CD4-positive, alpha-beta memory T cell (primary cell): ENCODE measurements at regions not wholly inside any gene's neighbourhood (a gene's known extent, or its start where the extent isn't known, plus 50 kb on each side); places are given as distances from the start of the nearest gene placed in this dataset.

Experiments used
- CTCF ChIA-PET: fragments of 350-600 bp; sonication (Branson Sonifier 250); formaldehyde crosslinking; loops from one replicate; lab custom pipeline; 2021; ENCODE audit warnings: inconsistent platforms; ENCODE audit not compliant: partially characterized antibody; lab: Charles Lee
- POLR2A ChIA-PET: fragments of 350-600 bp; sonication (Branson Sonifier 250); formaldehyde crosslinking; loops from one replicate; lab custom pipeline; 2021; ENCODE audit not compliant: partially characterized antibody; lab: Charles Lee
- DNase-seq, 5 donors: peaks; one replicate each; pipeline versions ENCODE4 v3.0.0 to v3.0.0-alpha.2; 2020 to 2022; ENCODE audit warnings: mixed read lengths in 1 of 5
- H3K27ac ChIP-seq: one replicate; pipeline ENCODE4 v1.7.0; 2013; ENCODE audit warnings: low read depth, low read length
- H3K27me3 ChIP-seq: 2 replicates; pipeline ENCODE4 v1.7.0; 2013; ENCODE audit warnings: mild to moderate bottlenecking, low read length, moderate library complexity; ENCODE audit not compliant: insufficient read depth
- H3K36me3 ChIP-seq: 2 replicates; pipeline ENCODE4 v1.7.0; 2013; ENCODE audit warnings: mild to moderate bottlenecking, low read length, moderate library complexity; ENCODE audit not compliant: insufficient read depth
- H3K4me1 ChIP-seq: 2 replicates; pipeline ENCODE4 v1.7.0; 2013; ENCODE audit warnings: mild to moderate bottlenecking, low read length, moderate library complexity; ENCODE audit not compliant: insufficient read depth
- H3K4me3 ChIP-seq, 2 donors: one replicate each; pipeline ENCODE4 v1.7.0; 2013; ENCODE audit warnings: low read length in 2 of 2, mild to moderate bottlenecking in 1 of 2
- H3K9me3 ChIP-seq, 2 donors: one replicate each; pipeline ENCODE4 v1.7.0; 2013; ENCODE audit warnings: low read length in 2 of 2, control low read depth in 1 of 2; ENCODE audit not compliant: control insufficient read depth in 1 of 2
- H3K27ac Mint-ChIP-seq, 7 donors: one replicate each; pipeline ENCODE4 v1.8.0; 2020 to 2021; ENCODE audit warnings: mixed read lengths in 7 of 7, mild to moderate bottlenecking in 6 of 7, inconsistent platforms in 3 of 7, moderate library complexity in 3 of 7
- H3K27me3 Mint-ChIP-seq, 2 donors: one replicate each; pipeline ENCODE4 v1.8.0; 2020 to 2021; ENCODE audit warnings: mixed read lengths in 2 of 2
- H3K36me3 Mint-ChIP-seq, 2 donors: one replicate each; pipeline ENCODE4 v1.8.0; 2020 to 2021; ENCODE audit warnings: mixed read lengths in 2 of 2, inconsistent platforms in 1 of 2, mild to moderate bottlenecking in 1 of 2
- H3K4me1 Mint-ChIP-seq, 4 donors: one replicate each; pipeline ENCODE4 v1.8.0; 2020 to 2021; ENCODE audit warnings: mixed read lengths in 4 of 4, mild to moderate bottlenecking in 1 of 4
- H3K4me3 Mint-ChIP-seq, 8 donors: one replicate each; pipeline ENCODE4 v1.8.0; 2020 to 2021; ENCODE audit warnings: mixed read lengths in 8 of 8, mild to moderate bottlenecking in 7 of 8, moderate library complexity in 6 of 8, inconsistent platforms in 3 of 8
- H3K9me3 Mint-ChIP-seq, 8 donors: one replicate each; pipeline ENCODE4 v1.8.0; 2020 to 2021; ENCODE audit warnings: mixed read lengths in 8 of 8, mild to moderate bottlenecking in 5 of 8, inconsistent platforms in 3 of 8, moderate library complexity in 1 of 8
- intact Hi-C: fragments of 100-400 bp; cut with micrococcal nuclease; formaldehyde crosslinking; loops from one replicate; pipeline ENCODE4 v1.15.1; 2023

DNA sequence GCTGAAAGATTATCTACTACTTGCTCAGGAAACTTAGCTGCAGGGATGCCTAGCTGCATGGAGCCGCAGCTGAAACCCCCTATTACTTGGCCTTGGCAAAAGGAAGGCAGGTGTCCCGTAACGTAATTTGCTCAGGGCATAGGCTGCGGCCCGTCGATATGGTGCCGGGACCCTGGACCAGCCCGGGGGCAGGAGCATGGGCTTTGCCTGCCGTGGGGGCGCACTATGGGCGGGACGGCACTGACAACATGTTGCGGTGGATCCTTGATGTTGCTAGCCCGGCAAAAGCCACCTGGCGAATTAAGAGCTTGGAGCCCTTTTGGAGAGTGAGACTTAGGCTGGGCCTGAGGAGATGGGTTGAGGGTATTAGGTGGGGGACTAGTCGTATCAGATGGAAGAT, 1551.2 kb downstream of the AACS start:
- intact Hi-C loops: no loop called here
- Histone ChIP-seq H3K4me1 (no peaks in the 10 kb centered on the region), H3K36me3 (no peaks in the 10 kb centered on the region), H3K9me3 (peaks cover 0 to 13% of the 10 kb centered on the region in 2 donors), H3K27ac (no peak overlapping the region), H3K27me3 (no peaks in the 10 kb centered on the region), H3K4me3 (no peak overlapping the region)
- ChIA-PET CTCF (no interaction called here), POLR2A (no interaction called here)
- Mint-ChIP-seq H3K36me3 (no peaks in the 10 kb centered on the region), H3K27me3 (peaks cover 0 to 1% of the 10 kb centered on the region in 2 donors), H3K27ac (no peak overlapping the region), H3K4me1 (no peaks in the 10 kb centered on the region), H3K9me3 (peaks cover 0 to 57% (median 31%) of the 10 kb centered on the region in 8 donors), H3K4me3 (no peak overlapping the region)
- no peak for DNase-seq

DNA sequence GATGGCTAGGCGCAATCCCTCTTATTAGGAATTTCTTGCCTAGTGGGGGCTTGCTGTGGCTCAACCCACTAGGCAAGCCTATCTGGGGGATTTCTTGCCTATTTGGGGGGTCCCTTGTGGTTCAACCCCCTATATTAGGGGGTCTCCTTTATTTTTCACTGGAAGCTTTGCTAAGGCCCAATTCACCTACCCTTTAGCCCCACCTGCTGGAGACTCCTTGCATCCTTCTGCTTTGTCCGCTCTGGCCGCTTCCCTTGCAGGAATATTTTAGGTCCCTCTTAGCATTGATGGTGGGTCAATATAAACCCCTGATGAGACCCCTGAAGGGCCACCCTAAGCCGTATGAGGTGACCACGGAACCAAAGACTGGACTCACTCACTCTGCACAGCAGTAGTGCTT, 1552.1 kb downstream of the AACS start:
- intact Hi-C loops: no loop called here
- no peak overlapping the region for H3K4me3 ChIP-seq
- Mint-ChIP-seq H3K9me3 (peaks cover 0 to 48% (median 23%) of the 10 kb centered on the region in 8 donors), H3K36me3 (no peaks in the 10 kb centered on the region), H3K27me3 (peaks cover 0 to 1% of the 10 kb centered on the region in 2 donors), H3K4me3 (no peak overlapping the region), H3K4me1 (no peaks in the 10 kb centered on the region), H3K27ac (no peak overlapping the region)
- no peaks in the 10 kb centered on the region for H3K36me3 ChIP-seq
- H3K9me3 ChIP-seq: peaks cover 0 to 8% of the 10 kb centered on the region in 2 donors
- no peaks in the 10 kb centered on the region for H3K4me1 ChIP-seq
- no peaks in the 10 kb centered on the region for H3K27me3 ChIP-seq
- ChIA-PET POLR2A (no interaction called here), CTCF (interaction anchor here (0.6 kb wide), 1 partner anchor 199 kb away, joined by 3 read pairs; no protein-coding TSS in a partner anchor)
- no peak for DNase-seq
- H3K27ac ChIP-seq: no peak overlapping the region

- no peak for DNase-seq
Observed at GRCh38 chr12:126627596-126627995, 1562.4 kb downstream of the AACS start.

DNA sequence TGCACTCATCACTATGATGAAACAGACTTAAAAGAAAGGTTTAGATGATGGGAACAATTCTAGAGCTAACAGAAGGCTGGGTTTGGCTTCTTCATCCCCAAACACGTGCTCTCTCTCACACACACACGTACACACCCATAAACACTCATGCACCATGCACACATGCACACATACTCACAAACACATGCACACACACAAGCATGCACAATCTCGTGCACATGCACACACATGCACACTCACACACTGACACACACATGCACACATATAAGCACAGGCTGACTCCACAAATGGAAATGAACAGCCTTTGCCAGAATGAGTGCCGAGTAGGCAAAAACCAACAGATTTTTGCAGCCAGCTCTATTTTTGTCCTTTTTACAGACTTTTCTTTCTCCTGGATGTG, 1571.6 kb downstream of the AACS start:
- H3K4me3 ChIP-seq: no peak overlapping the region
- H3K4me3 Mint-ChIP-seq: no peak overlapping the region
- ChIA-PET POLR2A (no interaction called here), CTCF (no interaction called here)
- intact Hi-C loops: no loop called here
- no peaks in the 10 kb centered on the region for H3K9me3 ChIP-seq
- H3K27ac ChIP-seq: no peak overlapping the region
- peaks cover 0 to 40% (median 14%) of the 10 kb centered on the region in 8 donors for H3K9me3 Mint-ChIP-seq
- H3K36me3 Mint-ChIP-seq: no peaks in the 10 kb centered on the region
- H3K27me3 Mint-ChIP-seq: no peaks in the 10 kb centered on the region
- DNase-seq: no peak
- H3K27ac Mint-ChIP-seq: no peak overlapping the region
- H3K36me3 ChIP-seq: no peaks in the 10 kb centered on the region
- no peaks in the 10 kb centered on the region for H3K4me1 ChIP-seq
- H3K27me3 ChIP-seq: no peaks in the 10 kb centered on the region
- H3K4me1 Mint-ChIP-seq: no peaks in the 10 kb centered on the region

More at GRCh38 chr12:126627596-126627995, 1562.4 kb downstream of the AACS start:
- ChIA-PET POLR2A (no interaction called here), CTCF (no interaction called here)
- Histone ChIP-seq H3K36me3 (no peaks in the 10 kb centered on the region), H3K4me1 (no peaks in the 10 kb centered on the region), H3K27ac (no peak overlapping the region), H3K9me3 (no peaks in the 10 kb centered on the region), H3K27me3 (no peaks in the 10 kb centered on the region), H3K4me3 (no peak overlapping the region)
- intact Hi-C loops: no loop called here
- Mint-ChIP-seq H3K9me3 (peaks cover 0 to 6% (median 2%) of the 10 kb centered on the region in 8 donors), H3K4me3 (no peak overlapping the region), H3K27me3 (no peaks in the 10 kb centered on the region), H3K27ac (no peak overlapping the region), H3K4me1 (no peaks in the 10 kb centered on the region), H3K36me3 (no peaks in the 10 kb centered on the region)

- intact Hi-C loops: no loop called here
- Histone ChIP-seq H3K27me3 (no peaks in the 10 kb centered on the region), H3K4me3 (no peak overlapping the region), H3K36me3 (no peaks in the 10 kb centered on the region), H3K4me1 (no peaks in the 10 kb centered on the region), H3K27ac (no peak overlapping the region), H3K9me3 (no peaks in the 10 kb centered on the region)
- POLR2A ChIA-PET: no interaction called here
- Mint-ChIP-seq H3K36me3 (no peaks in the 10 kb centered on the region), H3K27me3 (peaks cover 0 to 1% of the 10 kb centered on the region in 2 donors), H3K27ac (no peak overlapping the region), H3K4me1 (no peaks in the 10 kb centered on the region), H3K9me3 (peaks cover 0 to 30% (median 19%) of the 10 kb centered on the region in 8 donors), H3K4me3 (no peak overlapping the region)
- no peak for DNase-seq
- CTCF ChIA-PET: no interaction called here
Observed at GRCh38 chr12:126644236-126645020, 1579.2 kb downstream of the AACS start.

GRCh38 chr12:126648074-126648473, 1582.8 kb downstream of the AACS start:
- no peaks in the 10 kb centered on the region for H3K27me3 ChIP-seq
- no peaks in the 10 kb centered on the region for H3K4me1 Mint-ChIP-seq
- no peak for DNase-seq
- no peak overlapping the region for H3K27ac Mint-ChIP-seq
- H3K4me3 Mint-ChIP-seq: no peak overlapping the region
- ChIA-PET POLR2A (no interaction called here), CTCF (no interaction called here)
- H3K9me3 ChIP-seq: no peaks in the 10 kb centered on the region
- peaks cover 0 to 7% (median 4%) of the 10 kb centered on the region in 8 donors for H3K9me3 Mint-ChIP-seq
- H3K4me1 ChIP-seq: no peaks in the 10 kb centered on the region
- H3K36me3 Mint-ChIP-seq: no peaks in the 10 kb centered on the region
- intact Hi-C loops: no loop called here
- H3K36me3 ChIP-seq: no peaks in the 10 kb centered on the region
- no peak overlapping the region for H3K27ac ChIP-seq
- no peak overlapping the region for H3K4me3 ChIP-seq
- peaks cover 0 to 1% of the 10 kb centered on the region in 2 donors for H3K27me3 Mint-ChIP-seq

DNA sequence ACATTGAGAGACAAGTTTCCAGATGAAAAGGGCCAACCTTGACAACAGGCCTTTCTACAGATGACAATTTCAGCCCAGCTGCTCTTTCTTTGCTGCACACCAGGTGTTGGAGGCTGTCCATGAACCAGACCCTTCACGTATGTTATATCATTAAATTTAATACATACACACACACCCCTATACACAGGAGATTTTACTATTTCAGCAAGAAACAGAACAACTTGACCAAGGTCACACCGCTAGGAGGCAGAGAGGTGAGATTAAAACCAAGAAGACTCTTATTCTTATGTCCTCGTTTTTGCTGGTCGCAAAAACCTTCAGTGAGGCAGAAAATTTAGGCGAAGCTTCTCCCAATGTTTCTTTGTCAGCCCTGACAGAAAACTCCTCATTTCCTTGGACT, 1585.9 kb downstream of the AACS start:
- intact Hi-C loops: no loop called here
- POLR2A ChIA-PET: no interaction called here
- CTCF ChIA-PET: no interaction called here

More for the DNA sequence above, 1585.9 kb downstream of the AACS start:
- no peak for DNase-seq
- peaks cover 0 to 8% (median 0%) of the 10 kb centered on the region in 8 donors for H3K9me3 Mint-ChIP-seq
- Histone ChIP-seq H3K27ac (no peak overlapping the region), H3K27me3 (no peaks in the 10 kb centered on the region), H3K4me3 (no peak overlapping the region), H3K36me3 (no peaks in the 10 kb centered on the region), H3K9me3 (no peaks in the 10 kb centered on the region), H3K4me1 (no peaks in the 10 kb centered on the region)
- H3K4me3 Mint-ChIP-seq: no peak overlapping the region
- H3K27me3 Mint-ChIP-seq: peaks cover 0 to 2% of the 10 kb centered on the region in 2 donors
- H3K4me1 Mint-ChIP-seq: no peaks in the 10 kb centered on the region
- no peak overlapping the region for H3K27ac Mint-ChIP-seq
- H3K36me3 Mint-ChIP-seq: no peaks in the 10 kb centered on the region
